Middle frontal gyrus (tissue), 1 donor: ENCODE measurements at regions not wholly inside any gene's neighbourhood (a gene's known extent, or its start where the extent isn't known, plus 50 kb on each side); places are given as distances from the start of the nearest gene placed in this dataset.
A peak's percentile ranks its signal among the peaks of the same experiment; 100 is the strongest.

ENCODE experiments used
- DNase-seq: peaks from one replicate; pipeline ENCODE4 v3.0.0-alpha.2; 2015; ENCODE audit warnings: low spot score; ENCODE audit errors: extremely low spot score

- DNase-seq: no peak
Observed at GRCh38 chr7:1286946-1287645, 54.4 kb downstream of the UNCX start.

GRCh38 chr7:1287752-1288201 lies 55.1 kb downstream of the UNCX start:
- no peak for DNase-seq

GRCh38 chr7:1288390-1288995 lies 55.8 kb downstream of the UNCX start:
- DNase-seq: no peak

GRCh38 chr7:1288996-1289551 lies 56.4 kb downstream of the UNCX start:
- no peak for DNase-seq

- DNase-seq: no peak
Observed at GRCh38 chr7:1289666-1290025, 57.0 kb downstream of the UNCX start.

GRCh38 chr7:1290026-1290678 lies 57.5 kb downstream of the UNCX start:
- peak; percentile 27 for DNase-seq

GRCh38 chr7:1290679-1291356 lies 58.1 kb downstream of the UNCX start:
- no peak for DNase-seq

- no peak for DNase-seq
Observed at GRCh38 chr7:1291357-1291689, 58.7 kb downstream of the UNCX start.

- DNase-seq: no peak
Observed at GRCh38 chr7:1291845-1292765, 59.4 kb downstream of the UNCX start.

GRCh38 chr7:1292972-1293830 lies 60.5 kb downstream of the UNCX start:
- no peak for DNase-seq

GRCh38 chr7:1293950-1294411 lies 61.3 kb downstream of the UNCX start:
- DNase-seq: no peak

GRCh38 chr7:1295776-1296355 lies 63.2 kb downstream of the UNCX start:
- DNase-seq: no peak

- DNase-seq: no peak
Observed at GRCh38 chr7:1296356-1296981, 63.8 kb downstream of the UNCX start.

- DNase-seq: no peak
Observed at GRCh38 chr7:1297017-1297960, 64.6 kb downstream of the UNCX start.

- no peak for DNase-seq
Observed at GRCh38 chr7:1298051-1298930, 65.6 kb downstream of the UNCX start.

- no peak for DNase-seq
Observed at GRCh38 chr7:1298931-1299885, 66.5 kb downstream of the UNCX start.
